ENCODE measurements at regions not wholly inside any gene's neighbourhood (a gene's known extent, or its start where the extent isn't known, plus 50 kb on each side); places are given as distances from the start of the nearest gene placed in this dataset.
"Not testable (repeated sequence)": the region's sequence is repeated elsewhere in the genome, so short reads cannot be mapped to it uniquely, and the experiment has no call there.

- no peak for DNase-seq (ENCODE audit: low read depth in 2 of 2)
Measured at GRCh38 chr13:81058211-81058915, 717.4 kb upstream of the SPRY2 start.

DNA sequence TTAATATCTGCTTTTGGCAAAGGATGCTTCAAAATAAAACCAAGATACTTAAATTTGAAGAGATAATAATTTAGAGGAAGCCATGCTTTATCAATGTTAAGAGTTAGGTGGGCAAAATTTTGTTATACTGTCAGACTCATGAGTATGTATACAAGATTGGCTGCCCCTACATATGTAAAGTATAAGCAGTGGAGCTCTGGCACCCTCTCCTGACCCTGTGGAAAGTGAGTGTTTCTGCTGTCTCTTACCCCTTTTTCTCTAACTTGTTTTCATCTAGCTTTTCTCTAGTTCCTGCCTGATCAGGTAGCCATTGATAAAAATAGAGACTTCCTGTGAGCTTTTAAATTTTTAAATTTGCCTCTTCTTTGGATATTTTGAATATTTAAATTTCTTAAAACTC, 710.9 kb upstream of the SPRY2 start:
- DNase-seq (ENCODE audit: low read depth in 2 of 2) = no peak

DNA sequence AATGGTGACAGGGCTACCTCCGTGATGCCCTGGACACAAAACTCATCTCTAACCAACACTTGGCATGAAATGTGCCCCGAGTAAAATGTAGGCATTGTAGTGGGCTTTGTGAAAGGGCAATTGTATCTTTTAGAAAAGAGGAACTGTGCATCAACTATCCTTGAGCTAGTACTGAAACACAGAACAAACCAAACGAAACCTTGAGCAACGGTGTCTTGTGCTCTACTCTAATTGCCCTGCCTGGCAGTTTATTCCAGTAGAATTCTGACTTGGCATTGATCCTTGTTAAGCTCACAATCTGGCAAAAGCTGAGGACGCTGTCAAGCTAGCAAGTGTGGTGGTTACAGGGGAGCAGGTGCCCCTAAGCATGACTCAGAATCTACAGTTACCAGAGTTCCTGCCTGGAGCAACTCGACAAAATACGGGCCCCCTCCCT, 707.1 kb upstream of the SPRY2 start:
- DNase-seq (ENCODE audit: low read depth in 2 of 2) = no peak

GRCh38 chr13:81041761-81042160, 700.8 kb upstream of the SPRY2 start:
- DNase-seq (ENCODE audit: low read depth in 2 of 2) = no peak

- no peak for DNase-seq (ENCODE audit: low read depth in 2 of 2)
Measured at GRCh38 chr13:81031996-81032395, 691.1 kb upstream of the SPRY2 start.

DNA sequence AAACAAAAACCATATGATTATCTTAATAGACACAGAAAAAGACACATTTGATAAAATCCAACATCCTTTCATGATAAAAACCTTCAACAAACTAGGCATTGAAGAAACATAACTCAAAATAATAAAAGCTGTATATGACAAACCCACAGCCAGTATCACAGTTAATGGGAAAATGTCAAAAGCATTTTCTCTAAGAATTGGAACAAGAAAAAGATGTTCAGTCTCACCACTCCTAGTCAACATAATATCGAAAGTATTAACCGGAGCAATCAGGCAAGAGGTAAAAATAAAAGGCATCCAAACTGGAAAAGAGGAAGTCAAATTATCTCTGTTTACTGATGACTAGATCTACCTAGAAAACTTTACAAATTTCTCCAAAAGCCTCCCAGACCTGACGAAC, 684.2 kb upstream of the SPRY2 start:
- no peak for DNase-seq (ENCODE audit: low read depth in 2 of 2)

DNA sequence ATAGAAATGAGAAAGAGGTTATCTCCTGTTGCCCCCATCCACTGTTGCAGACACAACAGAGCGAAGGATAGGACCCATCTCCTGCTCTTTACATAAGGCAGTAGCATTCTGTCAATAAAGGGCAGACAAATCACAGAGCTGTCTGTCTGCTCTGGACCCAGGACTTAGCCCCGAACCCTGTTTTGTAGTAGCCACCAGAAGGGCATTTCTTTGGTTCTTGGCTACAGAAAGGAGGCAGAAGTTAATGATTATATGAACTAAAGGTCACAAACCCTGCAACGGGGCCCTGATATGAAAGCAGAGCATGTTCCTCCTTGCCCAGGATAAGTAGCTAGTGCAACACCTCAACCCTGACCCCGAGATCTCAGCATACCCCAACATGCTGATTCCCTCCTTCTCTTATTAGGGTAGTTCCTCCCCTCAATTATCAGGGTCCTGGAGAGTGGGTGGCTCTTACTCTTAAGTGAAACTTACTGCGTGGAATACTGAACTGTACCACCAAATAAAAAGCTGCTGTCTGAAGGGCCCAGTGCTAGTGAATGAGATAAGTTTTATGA, 680.4 kb upstream of the SPRY2 start:
- DNase-seq (ENCODE audit: low read depth in 2 of 2) = no peak

DNA sequence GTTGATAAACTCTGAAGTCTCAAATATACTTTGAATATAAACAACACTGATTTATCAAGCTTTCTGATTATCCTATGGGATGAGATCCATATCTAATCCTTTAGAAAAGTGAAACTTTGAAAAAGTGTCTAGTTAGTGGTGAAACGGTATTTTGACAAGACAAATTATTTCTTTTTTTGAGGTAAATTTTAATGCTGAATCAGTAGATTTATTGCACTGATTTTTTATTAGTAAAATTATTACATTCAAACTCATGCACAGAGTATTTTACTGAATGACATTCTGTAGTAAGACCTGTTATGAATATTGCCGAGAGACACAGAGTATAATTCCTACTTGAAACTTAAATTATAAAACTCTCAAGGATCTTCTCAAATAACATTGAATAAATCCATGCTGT, 679.1 kb upstream of the SPRY2 start:
- no peak for DNase-seq (ENCODE audit: low read depth in 2 of 2)

GRCh38 chr13:81018936-81019335, 678.0 kb upstream of the SPRY2 start:
- no peak for DNase-seq (ENCODE audit: low read depth in 2 of 2)

DNA sequence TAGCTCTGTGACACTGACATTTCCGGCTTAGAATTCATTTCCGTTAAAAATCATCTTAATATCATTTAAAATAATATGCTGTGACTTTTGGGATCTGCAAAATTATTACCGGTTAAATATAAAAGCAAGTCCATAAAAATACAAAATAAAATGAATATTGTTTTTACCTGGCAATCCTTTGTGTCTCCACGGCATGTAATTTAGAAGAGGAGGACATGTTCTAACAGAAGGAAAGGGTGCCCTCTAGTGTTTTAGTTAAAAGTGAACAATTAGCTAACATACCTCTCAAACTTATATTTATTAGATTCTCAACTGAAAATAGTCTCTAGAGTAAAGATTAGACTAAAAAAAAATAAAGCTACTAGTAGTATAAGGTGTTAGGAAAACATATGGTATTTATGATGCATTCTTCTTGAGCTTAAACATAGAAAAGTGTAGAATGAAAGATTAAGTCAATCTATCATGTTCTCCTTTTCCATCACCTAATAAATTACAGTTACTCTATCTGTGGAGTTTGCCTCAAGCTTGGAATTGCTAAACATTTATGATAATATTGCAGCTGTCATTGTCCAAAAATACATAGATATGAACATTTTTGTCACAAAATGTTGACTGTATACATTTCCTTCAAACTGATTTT, 676.7 kb upstream of the SPRY2 start:
- no peak for DNase-seq (ENCODE audit: low read depth in 2 of 2)

DNA sequence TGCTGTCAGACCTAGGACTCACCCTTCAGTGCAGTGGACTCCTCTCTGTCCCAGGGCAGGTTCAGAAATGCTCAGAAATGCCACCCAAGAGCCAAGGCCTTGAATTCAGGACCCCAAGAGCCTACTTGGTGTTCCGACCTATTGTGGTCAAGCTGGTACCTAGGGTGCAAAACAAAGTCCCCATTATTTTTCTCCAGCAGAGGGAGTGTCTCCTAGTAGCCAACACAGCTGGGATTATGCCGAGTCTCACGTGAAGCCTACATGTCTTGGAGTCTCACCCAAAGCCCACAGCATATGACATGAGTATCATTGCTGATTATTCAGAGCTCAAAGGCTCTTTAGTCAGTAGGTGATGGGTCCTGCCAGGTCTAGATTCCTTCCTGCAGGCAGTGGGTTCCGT, 671.1 kb upstream of the SPRY2 start:
- no peak for DNase-seq (ENCODE audit: low read depth in 2 of 2)

DNA sequence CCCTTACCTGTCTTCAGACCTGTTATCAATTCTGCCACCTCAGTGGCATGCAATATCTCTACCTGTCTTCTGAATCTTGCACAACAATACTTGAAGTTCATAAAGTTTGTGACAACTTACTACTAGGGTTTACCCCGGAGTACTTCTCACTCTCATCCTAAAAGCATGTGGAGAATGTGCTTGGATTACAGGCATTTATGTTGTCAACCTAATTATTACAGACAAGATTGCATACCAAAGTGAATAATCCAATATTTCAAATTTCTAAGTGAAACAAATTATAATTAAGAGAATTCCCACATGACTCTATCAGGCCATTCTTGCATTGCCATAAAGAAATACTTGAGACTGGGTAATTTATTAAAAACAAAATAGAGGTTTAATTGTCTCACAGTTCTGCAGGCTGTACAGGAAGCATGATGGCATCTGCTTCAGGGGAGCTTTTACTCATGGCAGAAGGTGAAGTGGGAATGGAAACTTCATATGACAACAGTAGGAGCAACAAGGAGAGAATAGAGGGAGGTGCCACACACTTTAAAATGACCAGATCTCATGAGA, 661.0 kb upstream of the SPRY2 start:
- no peak for DNase-seq (ENCODE audit: low read depth in 2 of 2)

DNA sequence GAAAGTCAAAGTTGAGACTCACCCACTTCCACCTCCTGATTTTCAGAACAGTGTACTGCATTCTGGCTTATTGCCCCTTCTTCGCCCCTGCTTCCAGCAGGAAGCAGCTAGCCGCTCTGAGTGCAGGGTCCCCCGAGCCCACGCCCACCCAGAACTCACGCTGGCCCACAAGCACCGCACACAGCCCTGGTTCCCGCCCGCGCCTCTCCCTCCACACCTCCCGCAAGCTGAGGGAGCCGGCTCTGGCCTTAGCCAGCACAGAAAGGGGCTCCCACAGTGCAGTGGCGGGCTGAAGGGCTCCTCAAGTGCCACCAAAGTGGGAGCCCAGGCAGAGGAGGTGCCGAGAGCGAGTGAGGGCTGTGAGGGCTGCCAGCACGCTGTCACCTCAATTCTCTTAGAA, 657.7 kb upstream of the SPRY2 start:
- DNase-seq (ENCODE audit: low read depth in 2 of 2) = not testable (repeated sequence)

DNA sequence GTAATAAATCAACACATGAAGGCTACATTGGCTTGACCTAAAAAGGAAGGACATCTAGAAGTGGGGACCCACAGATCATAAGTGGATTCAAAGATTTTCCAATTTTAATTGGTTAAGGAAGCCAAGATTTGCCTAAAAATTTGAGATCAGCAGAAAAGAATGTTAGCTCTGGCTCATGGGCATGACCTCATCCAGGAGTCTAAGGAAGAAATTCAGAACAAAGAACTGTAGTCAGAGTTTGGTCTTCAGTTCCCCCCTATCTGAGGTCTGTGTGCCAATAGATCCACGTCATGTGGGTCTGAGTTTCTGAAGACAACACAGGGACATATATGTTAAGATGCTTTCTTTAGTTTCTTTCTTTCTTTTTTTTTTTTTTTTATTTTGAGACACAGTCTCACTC, 648.8 kb upstream of the SPRY2 start:
- DNase-seq (ENCODE audit: low read depth in 2 of 2) = no peak

GRCh38 chr13:80989241-80989640, 648.3 kb upstream of the SPRY2 start:
- no peak for DNase-seq (ENCODE audit: low read depth in 2 of 2)

- DNase-seq (ENCODE audit: low read depth in 2 of 2) = no peak
Measured at GRCh38 chr13:80988391-80989151, 647.6 kb upstream of the SPRY2 start.

DNA sequence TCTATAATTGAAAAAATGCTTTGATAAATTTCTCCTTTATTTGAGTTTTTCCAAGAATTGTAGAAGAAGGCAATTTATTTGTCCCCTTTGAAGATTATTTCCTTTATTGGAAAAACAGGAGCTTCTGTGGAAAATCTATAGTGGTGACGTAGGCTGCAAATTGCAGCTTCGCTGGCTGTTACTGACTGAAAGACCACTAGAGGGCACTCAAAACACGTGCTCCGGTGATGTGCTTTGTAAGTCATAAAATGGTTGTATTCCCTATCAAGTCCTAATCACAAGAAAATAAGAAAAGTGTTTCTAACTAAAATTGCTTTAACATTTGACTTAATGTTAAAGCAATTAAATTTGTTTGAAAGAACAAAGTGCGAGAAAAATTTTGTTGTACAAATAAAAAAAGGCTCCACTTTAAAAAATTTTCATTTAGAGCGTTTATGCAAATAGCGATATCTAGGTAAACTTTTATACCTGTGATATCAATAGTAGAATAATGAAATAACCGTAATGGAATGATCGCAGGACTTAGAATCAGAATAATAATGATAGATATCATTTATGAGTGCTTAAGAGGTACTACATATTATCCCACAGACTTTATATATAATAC, 638.2 kb upstream of the SPRY2 start:
- no peak for DNase-seq (ENCODE audit: low read depth in 2 of 2)

DNA sequence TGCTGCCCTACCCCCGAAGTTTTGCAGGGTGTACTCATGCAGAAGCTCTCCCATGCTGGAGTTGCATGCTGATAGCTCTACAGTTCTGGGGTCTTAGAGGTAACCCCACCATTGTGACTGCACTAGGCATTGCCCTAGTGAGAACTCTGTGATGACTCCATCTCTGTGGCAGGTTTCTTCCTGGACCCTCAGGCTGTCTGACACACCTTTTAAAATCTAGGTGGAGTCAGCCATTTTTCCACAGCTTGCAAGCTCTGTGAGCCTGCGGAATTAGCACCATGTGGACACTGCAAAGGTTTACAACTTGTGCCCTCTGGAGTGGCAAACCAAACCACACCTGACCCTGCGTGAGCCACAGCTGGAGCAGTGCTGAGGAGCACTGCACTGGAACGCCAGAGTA, 636.2 kb upstream of the SPRY2 start:
- no peak for DNase-seq (ENCODE audit: low read depth in 2 of 2)

- DNase-seq (ENCODE audit: low read depth in 2 of 2) = no peak
Measured at GRCh38 chr13:80975903-80976302, 635.0 kb upstream of the SPRY2 start.

GRCh38 chr13:80973721-80974120, 632.8 kb upstream of the SPRY2 start:
- no peak for DNase-seq (ENCODE audit: low read depth in 2 of 2)

- no peak for DNase-seq (ENCODE audit: low read depth in 2 of 2)
Measured at GRCh38 chr13:80972857-80973478, 632.0 kb upstream of the SPRY2 start.
